Left ventricle myocardium inferior (tissue), 1 donor: ENCODE measurements at regions not wholly inside any gene's neighbourhood (a gene's known extent, or its start where the extent isn't known, plus 50 kb on each side); places are given as distances from the start of the nearest gene placed in this dataset.
A peak's percentile ranks its signal among the peaks of the same experiment; 100 is the strongest.

Experiments
- DNase-seq: peaks from one replicate; pipeline ENCODE4 v3.0.0-alpha.2; 2020
- H3K27ac ChIP-seq: fragments of 200-600 bp; replicated peaks from 2 replicates; pipeline ENCODE4 v1.8.0; 2021
- H3K27me3 ChIP-seq: fragments of 200-600 bp; 2 replicates; pipeline ENCODE4 v1.8.0; 2021; ENCODE audit warnings: low read depth
- H3K36me3 ChIP-seq: fragments of 200-600 bp; 2 replicates; pipeline ENCODE4 v1.8.0; 2021
- H3K4me1 ChIP-seq: fragments of 200-600 bp; 2 replicates; pipeline ENCODE4 v1.8.0; 2021
- H3K4me3 ChIP-seq: fragments of 200-600 bp; 2 replicates; pipeline ENCODE4 v1.8.0; 2021; ENCODE audit warnings: mild to moderate bottlenecking, moderate library complexity
- H3K9me3 ChIP-seq: fragments of 200-600 bp; replicated peaks from 2 replicates; pipeline ENCODE4 v1.8.0; 2021
- intact Hi-C: fragments of 100-400 bp; cut with micrococcal nuclease; formaldehyde crosslinking; loops from one replicate; pipeline ENCODE4 v1.11.0; 2022
- TF ChIP-seq, protein P1 (sequence below): fragments of 200-600 bp; IDR thresholded peaks from 2 replicates; pipeline ENCODE4 v1.8.0; 2021; ENCODE audit warnings: antibody characterized with exemption, mild to moderate bottlenecking, borderline replicate concordance
- donor health status: DM: no; HTN: yes; CAD: no; lungs with severe emphysema.

DNA sequence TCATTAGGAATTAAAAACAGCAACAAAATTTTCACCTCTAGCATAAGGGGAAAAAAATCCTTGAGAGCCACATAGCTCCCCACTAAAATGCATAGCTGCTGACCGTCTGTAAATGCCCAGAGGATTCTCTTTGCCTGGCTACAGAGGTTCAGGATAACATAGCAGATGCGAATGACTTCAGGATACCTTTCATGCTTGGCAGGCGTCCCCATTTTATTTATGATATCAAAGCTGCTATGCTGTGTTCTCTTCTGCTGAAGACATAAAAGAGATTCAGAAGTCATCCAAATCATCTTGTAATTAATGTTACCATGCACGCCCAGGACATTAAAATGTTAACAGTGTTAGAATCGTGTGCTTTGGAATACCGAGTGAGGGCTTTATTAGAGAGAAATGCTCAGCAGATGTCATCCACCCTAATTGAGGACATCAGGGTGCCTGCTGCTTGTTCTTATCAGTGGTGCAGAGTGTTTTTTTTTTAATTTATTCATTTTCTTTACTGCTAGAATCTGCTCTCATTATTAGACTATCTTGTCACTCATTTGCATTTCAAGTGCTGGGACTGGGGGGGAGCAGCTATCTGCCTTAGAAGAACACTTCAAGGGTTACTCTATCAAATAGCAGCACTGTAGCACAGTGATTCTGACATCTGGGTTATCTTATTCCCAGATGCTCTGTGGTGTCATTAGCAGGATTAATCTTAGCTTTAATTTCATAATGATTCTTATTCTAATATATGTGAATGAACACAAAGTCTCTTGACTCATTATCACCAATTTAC is 139.5 kb downstream of the ZNF326 start:
- intact Hi-C loops, result no loop called here
- TF ChIP-seq, protein P1, sequence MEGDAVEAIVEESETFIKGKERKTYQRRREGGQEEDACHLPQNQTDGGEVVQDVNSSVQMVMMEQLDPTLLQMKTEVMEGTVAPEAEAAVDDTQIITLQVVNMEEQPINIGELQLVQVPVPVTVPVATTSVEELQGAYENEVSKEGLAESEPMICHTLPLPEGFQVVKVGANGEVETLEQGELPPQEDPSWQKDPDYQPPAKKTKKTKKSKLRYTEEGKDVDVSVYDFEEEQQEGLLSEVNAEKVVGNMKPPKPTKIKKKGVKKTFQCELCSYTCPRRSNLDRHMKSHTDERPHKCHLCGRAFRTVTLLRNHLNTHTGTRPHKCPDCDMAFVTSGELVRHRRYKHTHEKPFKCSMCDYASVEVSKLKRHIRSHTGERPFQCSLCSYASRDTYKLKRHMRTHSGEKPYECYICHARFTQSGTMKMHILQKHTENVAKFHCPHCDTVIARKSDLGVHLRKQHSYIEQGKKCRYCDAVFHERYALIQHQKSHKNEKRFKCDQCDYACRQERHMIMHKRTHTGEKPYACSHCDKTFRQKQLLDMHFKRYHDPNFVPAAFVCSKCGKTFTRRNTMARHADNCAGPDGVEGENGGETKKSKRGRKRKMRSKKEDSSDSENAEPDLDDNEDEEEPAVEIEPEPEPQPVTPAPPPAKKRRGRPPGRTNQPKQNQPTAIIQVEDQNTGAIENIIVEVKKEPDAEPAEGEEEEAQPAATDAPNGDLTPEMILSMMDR, result no peak
- H3K27me3 ChIP-seq, result peaks cover 34% of the 10 kb centered on the region
- peaks cover 10% of the 10 kb centered on the region for H3K9me3 ChIP-seq
- H3K36me3 ChIP-seq, result no peaks in the 10 kb centered on the region
- H3K4me3 ChIP-seq, result no peak overlapping the region
- H3K4me1 ChIP-seq, result no peaks in the 10 kb centered on the region
- H3K27ac ChIP-seq, result no peak overlapping the region
- DNase-seq, result no peak

DNA sequence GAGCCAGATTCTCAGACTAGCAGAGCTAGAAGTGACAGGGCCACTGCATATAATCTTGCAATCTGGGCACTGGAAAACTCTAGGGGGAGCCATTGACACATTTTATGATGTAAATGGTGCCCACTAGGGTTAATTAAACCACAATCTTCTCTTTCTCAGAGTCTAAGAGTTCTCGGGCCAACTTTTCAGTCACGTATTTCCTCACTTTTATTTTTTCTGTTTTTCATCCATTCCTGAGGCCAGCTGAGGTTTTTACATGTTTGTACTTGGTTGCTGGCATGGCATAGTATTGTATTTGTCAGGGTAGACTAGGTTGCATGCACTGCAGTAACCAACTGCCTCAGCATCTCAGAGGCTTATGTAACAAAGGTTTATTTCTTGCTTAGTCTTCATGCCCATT is 138.2 kb downstream of the ZNF326 start:
- Histone ChIP-seq H3K36me3 (no peaks in the 10 kb centered on the region), H3K27me3 (peaks cover 34% of the 10 kb centered on the region), H3K4me1 (no peaks in the 10 kb centered on the region), H3K9me3 (peaks cover 10% of the 10 kb centered on the region), H3K4me3 (no peak overlapping the region), H3K27ac (no peak overlapping the region)
- no peak for DNase-seq
- TF ChIP-seq, protein P1, result peak; percentile 54
- intact Hi-C loops, result no loop called here

DNA sequence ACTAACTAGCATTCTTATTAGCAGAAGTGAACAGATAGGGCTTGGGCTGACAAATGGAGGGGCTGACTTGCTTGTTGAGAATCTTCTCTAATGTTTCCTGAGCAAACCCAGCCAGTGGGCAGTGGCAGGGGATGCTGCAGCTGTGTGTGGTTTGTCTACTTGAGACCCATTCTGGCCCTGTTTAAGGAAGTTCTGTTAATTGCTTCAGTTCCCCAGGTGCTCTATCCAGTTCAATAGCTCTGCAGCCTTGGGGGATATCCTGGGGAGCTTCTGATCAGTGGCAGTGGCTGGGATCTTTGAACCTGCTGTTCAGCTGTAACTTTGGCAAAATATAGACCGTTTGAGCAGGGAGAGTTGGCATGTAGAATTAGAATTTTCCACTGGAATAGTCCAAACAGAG is 137.4 kb downstream of the ZNF326 start:
- Histone ChIP-seq H3K4me1 (no peaks in the 10 kb centered on the region), H3K36me3 (no peaks in the 10 kb centered on the region), H3K27me3 (peaks cover 34% of the 10 kb centered on the region), H3K9me3 (peaks cover 7% of the 10 kb centered on the region), H3K27ac (no peak overlapping the region), H3K4me3 (no peak overlapping the region)
- no peak for DNase-seq
- intact Hi-C loops, result no loop called here
- TF ChIP-seq, protein P1, result no peak

DNA sequence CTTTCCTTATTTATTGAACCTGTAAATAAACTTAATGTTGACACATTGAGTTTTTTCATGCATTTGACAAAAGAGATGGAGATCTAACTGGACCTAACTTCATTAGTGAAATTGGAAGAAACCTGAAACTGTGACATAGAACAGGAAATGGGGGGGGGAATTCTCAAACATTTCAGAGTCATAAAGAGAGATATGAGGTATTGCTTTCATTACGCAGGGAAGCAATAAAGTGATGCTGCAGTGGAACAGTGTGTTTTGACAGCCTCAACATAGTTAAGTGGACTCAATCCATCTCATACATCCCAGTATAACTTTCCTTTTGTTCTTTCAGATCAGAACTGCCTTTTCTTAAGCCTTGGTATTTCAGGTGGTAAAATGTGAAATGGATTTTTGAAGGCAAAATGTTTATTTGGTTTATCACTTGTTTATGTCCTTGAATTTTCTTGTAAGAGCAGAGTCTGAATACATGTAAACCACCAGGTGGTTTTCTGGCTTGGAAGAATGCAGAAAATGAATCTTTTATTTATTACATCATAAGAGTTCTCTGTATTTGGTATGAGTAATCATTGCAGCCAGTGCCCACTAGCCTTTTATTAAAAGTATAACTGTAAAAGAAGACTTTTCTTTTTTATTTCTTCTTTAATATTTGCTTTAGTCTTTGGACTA is 132.5 kb downstream of the ZNF326 start:
- no peaks in the 10 kb centered on the region for H3K9me3 ChIP-seq
- H3K27ac ChIP-seq, result no peak overlapping the region
- no peak overlapping the region for H3K4me3 ChIP-seq
- H3K27me3 ChIP-seq, result peaks cover 26% of the 10 kb centered on the region
- no peak for DNase-seq
- TF ChIP-seq, protein P1, result no peak
- H3K36me3 ChIP-seq, result no peaks in the 10 kb centered on the region
- no peaks in the 10 kb centered on the region for H3K4me1 ChIP-seq
- intact Hi-C loops, result no loop called here

DNA sequence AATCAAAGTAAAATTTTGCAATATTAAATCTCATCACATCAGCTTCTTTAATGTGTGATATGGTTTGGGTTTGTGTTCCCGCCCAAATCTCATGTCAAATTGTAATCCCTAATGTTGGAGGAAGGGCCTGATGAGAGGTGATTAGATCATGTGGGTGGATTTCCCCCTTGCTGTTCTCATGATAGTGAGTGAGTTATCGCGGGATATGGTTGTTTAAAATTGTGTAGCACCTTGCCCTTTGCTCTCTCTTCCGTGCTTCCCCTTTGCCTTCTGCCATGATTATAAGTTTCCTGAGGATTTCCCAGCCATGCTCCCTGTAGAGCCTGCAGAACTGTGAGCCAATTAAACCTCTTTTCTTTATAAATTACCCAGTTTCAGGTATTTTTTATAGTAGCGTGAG is 131.9 kb downstream of the ZNF326 start:
- no peaks in the 10 kb centered on the region for H3K36me3 ChIP-seq
- H3K4me3 ChIP-seq, result no peak overlapping the region
- DNase-seq, result no peak
- H3K4me1 ChIP-seq, result no peaks in the 10 kb centered on the region
- no peak overlapping the region for H3K27ac ChIP-seq
- TF ChIP-seq, protein P1, result no peak
- intact Hi-C loops, result no loop called here
- H3K9me3 ChIP-seq, result no peaks in the 10 kb centered on the region
- peaks cover 20% of the 10 kb centered on the region for H3K27me3 ChIP-seq
